ENCODE measurements at regions not wholly inside any gene's neighbourhood (a gene's known extent, or its start where the extent isn't known, plus 50 kb on each side); places are given as distances from the start of the nearest gene placed in this dataset.

DNA sequence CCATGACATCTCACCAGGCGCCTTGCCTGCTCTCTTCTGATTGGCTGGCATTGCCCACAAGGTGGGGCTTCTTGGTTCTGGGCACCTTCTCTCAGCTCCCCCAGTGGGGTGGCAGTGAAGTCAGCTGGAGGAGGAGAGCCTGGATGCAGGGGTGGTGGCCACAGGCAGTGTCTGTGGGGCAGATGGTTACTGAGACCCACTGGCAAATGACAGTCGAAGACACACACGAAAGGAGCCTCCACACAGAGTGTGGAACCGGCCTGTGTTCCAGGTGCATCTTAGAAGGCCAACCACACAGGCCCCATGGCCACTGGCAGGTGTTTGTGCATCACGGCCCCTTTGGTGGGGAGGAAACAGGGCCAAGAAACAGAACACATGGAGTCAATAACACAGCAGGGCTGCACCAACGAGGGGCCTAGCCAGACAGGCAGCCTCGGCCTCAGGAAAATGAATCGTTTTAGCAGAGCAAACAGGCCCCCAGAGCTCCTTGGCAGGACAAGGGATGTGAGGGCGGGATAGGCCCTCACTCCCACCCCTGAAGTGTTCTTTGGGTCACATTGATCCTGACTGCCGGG, 683.4 kb downstream of the TBC1D22A start:
- TF ChIP-seq, protein P1, sequence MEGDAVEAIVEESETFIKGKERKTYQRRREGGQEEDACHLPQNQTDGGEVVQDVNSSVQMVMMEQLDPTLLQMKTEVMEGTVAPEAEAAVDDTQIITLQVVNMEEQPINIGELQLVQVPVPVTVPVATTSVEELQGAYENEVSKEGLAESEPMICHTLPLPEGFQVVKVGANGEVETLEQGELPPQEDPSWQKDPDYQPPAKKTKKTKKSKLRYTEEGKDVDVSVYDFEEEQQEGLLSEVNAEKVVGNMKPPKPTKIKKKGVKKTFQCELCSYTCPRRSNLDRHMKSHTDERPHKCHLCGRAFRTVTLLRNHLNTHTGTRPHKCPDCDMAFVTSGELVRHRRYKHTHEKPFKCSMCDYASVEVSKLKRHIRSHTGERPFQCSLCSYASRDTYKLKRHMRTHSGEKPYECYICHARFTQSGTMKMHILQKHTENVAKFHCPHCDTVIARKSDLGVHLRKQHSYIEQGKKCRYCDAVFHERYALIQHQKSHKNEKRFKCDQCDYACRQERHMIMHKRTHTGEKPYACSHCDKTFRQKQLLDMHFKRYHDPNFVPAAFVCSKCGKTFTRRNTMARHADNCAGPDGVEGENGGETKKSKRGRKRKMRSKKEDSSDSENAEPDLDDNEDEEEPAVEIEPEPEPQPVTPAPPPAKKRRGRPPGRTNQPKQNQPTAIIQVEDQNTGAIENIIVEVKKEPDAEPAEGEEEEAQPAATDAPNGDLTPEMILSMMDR (IDR thresholded peaks at IDR 0.05; ENCODE audit: extremely low read depth, missing control alignments) = no peak
- no peak for DNase-seq (ENCODE audit: low spot score)

DNA sequence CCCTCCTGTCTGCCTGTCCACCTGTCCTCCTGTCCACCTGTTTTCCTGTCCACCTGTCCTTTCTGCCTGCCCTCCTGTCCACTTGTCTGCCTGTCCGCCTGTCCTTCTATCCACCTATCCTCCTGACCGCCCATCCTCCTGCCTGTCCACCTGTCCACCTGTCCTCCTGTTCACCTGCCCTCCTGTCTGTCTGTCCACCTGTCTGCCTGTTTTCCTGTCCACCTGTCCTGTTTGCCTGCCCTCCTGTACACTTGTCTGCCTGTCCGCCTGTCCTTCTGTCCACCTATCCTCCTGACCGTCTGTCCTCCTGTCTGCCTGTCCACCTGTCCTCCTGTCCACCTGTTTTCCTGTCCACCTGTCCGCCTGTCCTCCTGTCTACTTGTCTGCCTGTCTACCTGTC, 682.8 kb downstream of the TBC1D22A start:
- DNase-seq (ENCODE audit: low spot score) = no peak
- TF ChIP-seq, protein P1 (IDR thresholded peaks at IDR 0.05; ENCODE audit: extremely low read depth, missing control alignments) = no peak

DNA sequence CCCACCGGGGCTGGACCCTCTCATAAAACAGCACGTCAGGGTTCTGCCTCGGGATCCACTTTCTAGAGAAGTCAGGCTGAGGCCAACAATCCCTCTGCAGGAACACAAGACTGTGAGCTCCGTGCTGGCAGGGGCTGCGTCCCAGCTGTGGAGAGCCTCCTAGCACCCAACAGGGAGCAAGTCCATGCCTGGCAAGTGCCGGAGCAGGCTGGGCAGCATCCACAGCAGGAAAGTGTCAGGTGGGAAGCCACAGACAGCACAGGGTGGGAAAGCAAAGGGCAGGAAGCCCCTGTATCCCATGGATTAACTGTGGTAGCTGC, 682.3 kb downstream of the TBC1D22A start:
- no peak for DNase-seq (ENCODE audit: low spot score)
- TF ChIP-seq, protein P1 (IDR thresholded peaks at IDR 0.05; ENCODE audit: extremely low read depth, missing control alignments) = no peak

GRCh38 chr22:47443836-47444745, 681.6 kb downstream of the TBC1D22A start:
- DNase-seq (ENCODE audit: low spot score) = no peak
- TF ChIP-seq, protein P1 (IDR thresholded peaks at IDR 0.05; ENCODE audit: extremely low read depth, missing control alignments) = no peak

GRCh38 chr22:47442821-47443220, 680.4 kb downstream of the TBC1D22A start:
- no peak for DNase-seq (ENCODE audit: low spot score)
- TF ChIP-seq, protein P1 (IDR thresholded peaks at IDR 0.05; ENCODE audit: extremely low read depth, missing control alignments) = no peak

- no peak for DNase-seq (ENCODE audit: low spot score)
- TF ChIP-seq, protein P1 (IDR thresholded peaks at IDR 0.05; ENCODE audit: extremely low read depth, missing control alignments) = no peak
These were observed 677.3 kb downstream of the TBC1D22A start for GRCh38 chr22:47439643-47440265.

DNA sequence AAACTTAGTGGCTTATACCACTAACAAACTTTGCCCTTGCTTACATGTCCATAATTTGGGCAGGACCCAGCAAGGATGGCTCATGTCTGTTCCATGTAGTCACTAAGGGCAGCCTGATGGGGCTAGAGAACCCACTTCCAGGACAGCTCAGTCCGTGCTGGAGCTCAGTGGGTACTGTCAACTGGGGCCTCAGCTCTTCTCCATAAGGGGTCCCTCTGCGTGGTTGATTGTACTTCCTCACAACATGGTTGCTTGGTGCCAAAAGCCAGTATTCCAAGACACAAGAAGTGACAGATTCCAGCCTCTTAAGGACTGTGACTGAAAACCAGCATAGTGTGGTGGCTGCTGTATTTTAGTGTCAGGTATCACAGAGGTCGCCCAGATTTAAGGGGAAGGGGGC, 675.2 kb downstream of the TBC1D22A start:
- TF ChIP-seq, protein P1 (IDR thresholded peaks at IDR 0.05; ENCODE audit: extremely low read depth, missing control alignments) = no peak
- DNase-seq (ENCODE audit: low spot score) = no peak

Data from GM20000 (cell line).